Liver (tissue), 8 donors: ENCODE measurements at regions not wholly inside any gene's neighbourhood (a gene's known extent, or its start where the extent isn't known, plus 50 kb on each side); places are given as distances from the start of the nearest gene placed in this dataset.

Experiments used
- DNase-seq: peaks from one replicate; pipeline ENCODE4 v3.0.0-alpha.2; 2017; ENCODE audit warnings: low spot score
- H3K27ac ChIP-seq, 2 donors: one replicate each; pipeline ENCODE4 v1.7.0; 2013; ENCODE audit warnings: inconsistent platforms in 2 of 2, low read length in 2 of 2, control low read depth in 1 of 2, low read depth in 1 of 2, mild to moderate bottlenecking in 1 of 2
- H3K27me3 ChIP-seq, 4 donors: one replicate each; pipeline versions ENCODE4 v1.6.1 to v1.7.0; 2013; ENCODE audit warnings: low read length in 3 of 4, inconsistent platforms in 1 of 4, mild to moderate bottlenecking in 1 of 4, moderate library complexity in 1 of 4; ENCODE audit not compliant: control insufficient read depth in 4 of 4, insufficient read depth in 4 of 4
- H3K36me3 ChIP-seq, 4 donors: one replicate each; pipeline versions ENCODE4 v1.6.1 to v1.7.0; 2013; ENCODE audit warnings: low read length in 3 of 4, mild to moderate bottlenecking in 3 of 4, low read depth in 1 of 4, moderate library complexity in 1 of 4; ENCODE audit not compliant: control insufficient read depth in 4 of 4, insufficient read depth in 3 of 4
- H3K4me1 ChIP-seq, 4 donors: one replicate each; pipeline versions ENCODE4 v1.6.1 to v1.7.0; 2013; ENCODE audit warnings: low read length in 3 of 4, mild to moderate bottlenecking in 3 of 4, moderate library complexity in 1 of 4; ENCODE audit not compliant: control insufficient read depth in 4 of 4, insufficient read depth in 4 of 4
- H3K4me3 ChIP-seq, 3 donors: one replicate each; pipeline versions ENCODE4 v1.6.1 to v1.7.0; 2013; ENCODE audit warnings: low read length in 3 of 3, control low read depth in 1 of 3, low read depth in 1 of 3, mild to moderate bottlenecking in 1 of 3
- H3K9ac ChIP-seq, 2 donors: one replicate each; pipeline ENCODE4 v1.7.0; 2013; ENCODE audit warnings: low read length in 2 of 2, mild to moderate bottlenecking in 2 of 2, moderate library complexity in 2 of 2, control low read depth in 1 of 2, low read depth in 1 of 2
- H3K9me3 ChIP-seq, 4 donors: one replicate each; pipeline versions ENCODE4 v1.6.1 to v1.7.0; 2013; ENCODE audit warnings: low read length in 3 of 4; ENCODE audit not compliant: control insufficient read depth in 4 of 4
- ATF3 ChIP-seq: IDR thresholded peaks from 2 replicates; pipeline ENCODE4 v1.6.1; 2016; ENCODE audit warnings: antibody characterized with exemption
- CTCF ChIP-seq: fragments of 150-350 bp; IDR thresholded peaks from 2 replicates; pipeline ENCODE4 v1.5.1; 2017; ENCODE audit warnings: improper control_type of control experiment, low read depth, low read length; ENCODE audit not compliant: missing input control
- EGR1 ChIP-seq, 2 donors: IDR thresholded peaks; 2 replicates each; pipeline ENCODE4 v1.6.1; 2016 to 2018; ENCODE audit warnings: antibody characterized with exemption in 2 of 2, low read depth in 2 of 2
- FOXA1 ChIP-seq: IDR thresholded peaks from 2 replicates; pipeline ENCODE4 v1.6.1; 2016; ENCODE audit warnings: antibody characterized with exemption
- GABPA ChIP-seq, 2 donors: IDR thresholded peaks in 1 of 2; conservative IDR thresholded peaks in 1 of 2; 2 replicates each; pipeline ENCODE4 v1.6.1; 2016; ENCODE audit warnings: antibody characterized with exemption in 2 of 2, mild to moderate bottlenecking in 1 of 2, moderate library complexity in 1 of 2
- HNF4G ChIP-seq: IDR thresholded peaks from 2 replicates; pipeline ENCODE4 v1.6.1; 2016; ENCODE audit warnings: antibody characterized with exemption
- RAD21 ChIP-seq, 2 donors: IDR thresholded peaks; 2 replicates each; pipeline ENCODE4 v1.6.1; 2016; ENCODE audit warnings: antibody characterized with exemption in 2 of 2, mild to moderate bottlenecking in 2 of 2
- RXRA ChIP-seq, 2 donors: IDR thresholded peaks; 2 replicates each; pipeline ENCODE4 v1.6.1; 2017 to 2018; ENCODE audit warnings: antibody characterized with exemption in 2 of 2, mild to moderate bottlenecking in 1 of 2
- SP1 ChIP-seq: IDR thresholded peaks from 2 replicates; pipeline ENCODE4 v1.6.1; 2018; ENCODE audit warnings: antibody characterized with exemption, mild to moderate bottlenecking
- YY1 ChIP-seq: IDR thresholded peaks from 2 replicates; pipeline ENCODE4 v1.6.1; 2016; ENCODE audit warnings: antibody characterized with exemption, mild to moderate bottlenecking
- ZBTB33 ChIP-seq: IDR thresholded peaks from 2 replicates; pipeline ENCODE4 v1.6.1; 2016; ENCODE audit warnings: antibody characterized with exemption
- WGBS: extraction: QIAGEN DNeasy Blood & Tissue Kit; methylation state at CpG from one replicate; pipeline ENCODE4 v1.1.7; 2013; 5-methylcytosine and 5-hydroxymethylcytosine counted together
- donor health status: healthy.
- donor health status: healthy.
- donor health status: healthy.
- donor health status: healthy.
- donor health status: healthy.

- no peak for TF ChIP-seq CTCF
Measured at GRCh38 chr4:18894928-18895327, 873.4 kb upstream of the LCORL start (continued).

- Histone ChIP-seq H3K27me3 (no peaks in the 10 kb centered on the region), H3K9me3 (no peaks in the 10 kb centered on the region), H3K4me1 (no peaks in the 10 kb centered on the region), H3K36me3 (no peaks in the 10 kb centered on the region), H3K9ac (no peak overlapping the region), H3K27ac (no peak overlapping the region), H3K4me3 (no peak overlapping the region)
- TF ChIP-seq RXRA (IDR thresholded peaks at IDR 0.05) (no peak), GABPA (IDR thresholded peaks at IDR 0.05 in 1 of 2, conservative IDR thresholded peaks at IDR 0.05 in 1 of 2) (no peak), EGR1 (IDR thresholded peaks at IDR 0.05; ENCODE audit: low read depth in 2 of 2) (no peak), ZBTB33 (no peak), HNF4G (no peak), RAD21 (IDR thresholded peaks at IDR 0.05) (no peak), FOXA1 (no peak), ATF3 (no peak)
- 66% methylated on average over 3 of the region's 3 CpGs for WGBS
- DNase-seq = no peak
Measured at GRCh38 chr4:18882468-18882867, 860.9 kb upstream of the LCORL start.

GRCh38 chr4:18881556-18881955 lies 860.0 kb upstream of the LCORL start:
- Histone ChIP-seq H3K27ac (no peak overlapping the region), H3K4me3 (no peak overlapping the region), H3K27me3 (no peaks in the 10 kb centered on the region), H3K9ac (no peak overlapping the region), H3K36me3 (no peaks in the 10 kb centered on the region), H3K4me1 (no peaks in the 10 kb centered on the region), H3K9me3 (no peaks in the 10 kb centered on the region)
- no peak for TF ChIP-seq ATF3
- no peak for TF ChIP-seq YY1
- TF ChIP-seq GABPA (IDR thresholded peaks at IDR 0.05 in 1 of 2, conservative IDR thresholded peaks at IDR 0.05 in 1 of 2) = no peak
- no peak for TF ChIP-seq SP1
- no peak for TF ChIP-seq CTCF
- no peak for DNase-seq
- 51% methylated on average over 1 of the region's 1 CpG for WGBS
